ENCODE measurements at regions not wholly inside any gene's neighbourhood (a gene's known extent, or its start where the extent isn't known, plus 50 kb on each side); places are given as distances from the start of the nearest gene placed in this dataset.

- DNase-seq: peak; percentile 60
Measured at GRCh38 chr1:222464841-222465210, 83.1 kb downstream of the HHIPL2 start.

GRCh38 chr1:222463059-222463730, 84.7 kb downstream of the HHIPL2 start:
- no peak overlapping the region for H3K4me2 ChIP-seq (ENCODE audit: low read depth, low read length)
- TF ChIP-seq EZH2 (optimal IDR thresholded peaks at IDR 0.05; ENCODE audit: low read depth, low read length): no peak
- no peak for TF ChIP-seq CTCF (IDR thresholded peaks at IDR 0.05; ENCODE audit: low read length)
- TF ChIP-seq EZH2phosphoT487 (IDR thresholded peaks at IDR 0.05; ENCODE audit: low read length): no peak
- no peaks in the 10 kb centered on the region for H3K79me2 ChIP-seq (ENCODE audit: low read length)
- H3K4me3 ChIP-seq (ENCODE audit: low read length): no peak overlapping the region
- H3K4me1 ChIP-seq (ENCODE audit: low read length): no peaks in the 10 kb centered on the region
- no peak for DNase-seq
- no peak overlapping the region for H3K9ac ChIP-seq (ENCODE audit: low read length)
- no peaks in the 10 kb centered on the region for H3K9me3 ChIP-seq (replicated peaks; ENCODE audit: insufficient read depth, low read length)
- H3F3A ChIP-seq (ENCODE audit: insufficient read depth, low read length): no peaks in the 10 kb centered on the region
- H2AFZ ChIP-seq (ENCODE audit: low read length): no peak overlapping the region
- no peaks in the 10 kb centered on the region for H4K20me1 ChIP-seq (ENCODE audit: insufficient read depth, low read length)
- H3K27ac ChIP-seq (ENCODE audit: low read length): no peak overlapping the region
- peaks cover 6% of the 10 kb centered on the region for H3K27me3 ChIP-seq (replicated peaks; ENCODE audit: insufficient read depth, low read length)
- no peaks in the 10 kb centered on the region for H3K9me2 ChIP-seq (replicated peaks; ENCODE audit: insufficient read depth, low read length)
- no peaks in the 10 kb centered on the region for H3K36me3 ChIP-seq (replicated peaks; ENCODE audit: insufficient read depth, low read length)

More at GRCh38 chr1:222464841-222465210, 83.1 kb downstream of the HHIPL2 start:
- H3K9me2 ChIP-seq (replicated peaks; ENCODE audit: insufficient read depth, low read length): no peaks in the 10 kb centered on the region
- TF ChIP-seq CTCF (IDR thresholded peaks at IDR 0.05; ENCODE audit: low read length) (no peak), EZH2 (optimal IDR thresholded peaks at IDR 0.05; ENCODE audit: low read depth, low read length) (no peak), EZH2phosphoT487 (IDR thresholded peaks at IDR 0.05; ENCODE audit: low read length) (no peak)
- H3K9ac ChIP-seq (ENCODE audit: low read length): peak overlapping the region; percentile 14; the same call in 1 of the 2 replicates
- H3K4me3 ChIP-seq (ENCODE audit: low read length): peak overlapping the region; percentile 44; the same call in 1 of the 2 replicates
- no peaks in the 10 kb centered on the region for H3F3A ChIP-seq (ENCODE audit: insufficient read depth, low read length)
- H3K36me3 ChIP-seq (replicated peaks; ENCODE audit: insufficient read depth, low read length): no peaks in the 10 kb centered on the region
- H2AFZ ChIP-seq (ENCODE audit: low read length): peak overlapping the region; percentile 51
- H3K4me2 ChIP-seq (ENCODE audit: low read depth, low read length): peak overlapping the region; percentile 62
- no peaks in the 10 kb centered on the region for H3K4me1 ChIP-seq (ENCODE audit: low read length)
- H3K79me2 ChIP-seq (ENCODE audit: low read length): no peaks in the 10 kb centered on the region
- no peak overlapping the region for H3K27ac ChIP-seq (ENCODE audit: low read length)
- H3K9me3 ChIP-seq (replicated peaks; ENCODE audit: insufficient read depth, low read length): no peaks in the 10 kb centered on the region
- no peaks in the 10 kb centered on the region for H4K20me1 ChIP-seq (ENCODE audit: insufficient read depth, low read length)
- peaks cover 6% of the 10 kb centered on the region for H3K27me3 ChIP-seq (replicated peaks; ENCODE audit: insufficient read depth, low read length)

GRCh38 chr1:222462601-222463000, 85.3 kb downstream of the HHIPL2 start:
- Histone ChIP-seq H3K27ac (ENCODE audit: low read length) (no peak overlapping the region), H3K9me2 (replicated peaks; ENCODE audit: insufficient read depth, low read length) (no peaks in the 10 kb centered on the region), H3K9ac (ENCODE audit: low read length) (no peak overlapping the region), H3F3A (ENCODE audit: insufficient read depth, low read length) (no peaks in the 10 kb centered on the region), H4K20me1 (ENCODE audit: insufficient read depth, low read length) (no peaks in the 10 kb centered on the region), H3K79me2 (ENCODE audit: low read length) (no peaks in the 10 kb centered on the region), H3K4me3 (ENCODE audit: low read length) (no peak overlapping the region), H2AFZ (ENCODE audit: low read length) (no peak overlapping the region), H3K27me3 (replicated peaks; ENCODE audit: insufficient read depth, low read length) (peaks cover 4% of the 10 kb centered on the region), H3K4me1 (ENCODE audit: low read length) (no peaks in the 10 kb centered on the region), H3K36me3 (replicated peaks; ENCODE audit: insufficient read depth, low read length) (no peaks in the 10 kb centered on the region), H3K9me3 (replicated peaks; ENCODE audit: insufficient read depth, low read length) (no peaks in the 10 kb centered on the region), H3K4me2 (ENCODE audit: low read depth, low read length) (no peak overlapping the region)
- TF ChIP-seq CTCF (IDR thresholded peaks at IDR 0.05; ENCODE audit: low read length): no peak
- TF ChIP-seq EZH2 (optimal IDR thresholded peaks at IDR 0.05; ENCODE audit: low read depth, low read length): no peak
- no peak for TF ChIP-seq EZH2phosphoT487 (IDR thresholded peaks at IDR 0.05; ENCODE audit: low read length)
- no peak for DNase-seq
